HEK293 (cell line): ENCODE measurements at regions not wholly inside any gene's neighbourhood (a gene's known extent, or its start where the extent isn't known, plus 50 kb on each side); places are given as distances from the start of the nearest gene placed in this dataset.

Source experiments
- CTCF ChIA-PET: fragments of 350-600 bp; formaldehyde crosslinking; extraction: SDS; loops from one replicate; lab custom pipeline; 2021; ENCODE audit warnings: antibody characterized with exemption; lab: Yijun Ruan, JAX
- POLR2A ChIA-PET: fragments of 300-600 bp; formaldehyde crosslinking; extraction: SDS; loops from one replicate; lab custom pipeline; 2020; ENCODE audit warnings: antibody characterized with exemption, inconsistent platforms; lab: Yijun Ruan, JAX
- H3K27ac ChIP-seq: fragments of 200-500 bp; sonication (Bioruptor generic); 2 replicates; pipeline ENCODE4 v1.5.1; 2014; ENCODE audit warnings: low read depth, low read length, control low read depth, inconsistent platforms; ENCODE audit errors: extremely low read depth
- H3K36me3 ChIP-seq, 2 experiments: fragments of 200-500 bp in 1 of 2; sonication (Bioruptor generic) in 1 of 2; 1 replicate in 1 of 2; 2 replicates in 1 of 2; pipeline ENCODE4 v1.5.1; 2014 to 2017; ENCODE audit warnings: inconsistent platforms in 2 of 2, low read length in 2 of 2; ENCODE audit not compliant: control insufficient read depth in 2 of 2, insufficient read depth in 1 of 2
- H3K4me1 ChIP-seq: fragments of 200-500 bp; sonication (Bioruptor generic); 2 replicates; pipeline ENCODE4 v1.5.1; 2014; ENCODE audit warnings: mild to moderate bottlenecking, low read length, inconsistent platforms; ENCODE audit not compliant: control insufficient read depth, insufficient read depth
- H3K4me3 ChIP-seq: 2 replicates; pipeline ENCODE4 v1.5.1; 2011; ENCODE audit warnings: low read depth, mild to moderate bottlenecking, control low read depth, low read length, moderate library complexity
- H3K9me3 ChIP-seq: fragments of 200-500 bp; sonication (Bioruptor generic); 2 replicates; pipeline ENCODE4 v1.5.1; 2014; ENCODE audit warnings: low read depth, low read length, inconsistent platforms; ENCODE audit not compliant: control insufficient read depth, insufficient read depth
- GFI1B ChIP-seq: fragments of 450-650 bp; formaldehyde crosslinking; IDR thresholded peaks from 2 replicates; pipeline ENCODE4 v1.5.1; 2016; ENCODE audit warnings: missing biosample characterization, missing genetic modification characterization
- GLI4 ChIP-seq: fragments of 450-650 bp; formaldehyde crosslinking; IDR thresholded peaks from 2 replicates; pipeline ENCODE4 v1.5.1; 2016; ENCODE audit warnings: missing biosample characterization, missing genetic modification characterization
- IKZF3 ChIP-seq: fragments of 450-650 bp; IDR thresholded peaks from 2 replicates; pipeline ENCODE4 v1.5.0; 2018; ENCODE audit warnings: missing biosample characterization, mild to moderate bottlenecking, missing genetic modification characterization, moderate library complexity
- KLF9 ChIP-seq: fragments of 450-650 bp; formaldehyde crosslinking; IDR thresholded peaks from 2 replicates; pipeline ENCODE4 v1.5.1; 2016; ENCODE audit warnings: missing biosample characterization, missing genetic modification characterization, low read depth
- PRDM1 ChIP-seq: fragments of 450-650 bp; formaldehyde crosslinking; IDR thresholded peaks from 2 replicates; pipeline ENCODE4; 2016; ENCODE audit warnings: missing biosample characterization, missing genetic modification characterization
- RBAK ChIP-seq: fragments of 450-650 bp; formaldehyde crosslinking; IDR thresholded peaks from 2 replicates; pipeline ENCODE4 v1.5.1; 2016; ENCODE audit warnings: missing biosample characterization, missing genetic modification characterization
- SALL2 ChIP-seq: fragments of 450-650 bp; formaldehyde crosslinking; IDR thresholded peaks from 2 replicates; pipeline ENCODE4 v1.5.0; 2017; ENCODE audit warnings: missing biosample characterization, mild to moderate bottlenecking, missing genetic modification characterization, borderline replicate concordance
- TCF7L2 ChIP-seq: IDR thresholded peaks from 2 replicates; pipeline ENCODE4 v1.6.1; 2011; ENCODE audit warnings: low read depth, mild to moderate bottlenecking, inconsistent platforms, low read length, moderate library complexity, borderline replicate concordance
- ZFP69B ChIP-seq: fragments of 450-650 bp; formaldehyde crosslinking; IDR thresholded peaks from 2 replicates; pipeline ENCODE4 v1.5.1; 2016; ENCODE audit warnings: missing biosample characterization, missing genetic modification characterization
- ZNF132 ChIP-seq: fragments of 450-650 bp; formaldehyde crosslinking; IDR thresholded peaks from 2 replicates; pipeline ENCODE4 v1.5.1; 2017; ENCODE audit warnings: missing biosample characterization, missing genetic modification characterization, borderline replicate concordance
- ZNF548 ChIP-seq: fragments of 450-650 bp; formaldehyde crosslinking; IDR thresholded peaks from 2 replicates; pipeline ENCODE4 v1.5.1; 2016; ENCODE audit warnings: missing biosample characterization, missing genetic modification characterization
- ZNF600 ChIP-seq: fragments of 450-650 bp; formaldehyde crosslinking; IDR thresholded peaks from 2 replicates; pipeline ENCODE4 v1.5.1; 2016; ENCODE audit warnings: missing biosample characterization, missing genetic modification characterization
- ZNF626 ChIP-seq: fragments of 450-650 bp; sonication (Bioruptor Pico); formaldehyde crosslinking; IDR thresholded peaks from 2 replicates; pipeline ENCODE4 v1.5.1; 2018; ENCODE audit warnings: missing biosample characterization, missing genetic modification characterization, inconsistent platforms
- ZNF654 ChIP-seq: fragments of 450-650 bp; formaldehyde crosslinking; IDR thresholded peaks from 2 replicates; pipeline ENCODE4 v1.5.1; 2016; ENCODE audit warnings: low read depth, missing biosample characterization, missing genetic modification characterization
- ZNF701 ChIP-seq: fragments of 450-650 bp; formaldehyde crosslinking; IDR thresholded peaks from 2 replicates; pipeline ENCODE4 v1.5.1; 2016; ENCODE audit warnings: missing biosample characterization, missing genetic modification characterization
- ZNF768 ChIP-seq: fragments of 450-650 bp; formaldehyde crosslinking; IDR thresholded peaks from 2 replicates; pipeline ENCODE4 v1.5.1; 2018; ENCODE audit warnings: missing biosample characterization, mild to moderate bottlenecking, missing genetic modification characterization
- ZNF776 ChIP-seq: fragments of 450-650 bp; formaldehyde crosslinking; IDR thresholded peaks from 2 replicates; pipeline ENCODE4 v1.5.0; 2017; ENCODE audit warnings: missing biosample characterization, missing genetic modification characterization, borderline replicate concordance
- ZNF792 ChIP-seq: fragments of 450-650 bp; formaldehyde crosslinking; IDR thresholded peaks from 2 replicates; pipeline ENCODE4 v1.5.1; 2016; ENCODE audit warnings: missing biosample characterization, missing genetic modification characterization
- TF ChIP-seq, protein P1 (sequence below): fragments of 450-650 bp; formaldehyde crosslinking; IDR thresholded peaks from 2 replicates; pipeline ENCODE4 v1.5.1; 2016; ENCODE audit warnings: missing biosample characterization, missing genetic modification characterization
- TF ChIP-seq, protein P2 (sequence below): fragments of 450-650 bp; formaldehyde crosslinking; IDR thresholded peaks from 2 replicates; pipeline ENCODE4 v1.5.1; 2016; ENCODE audit warnings: missing biosample characterization, missing genetic modification characterization, low read depth
- TF ChIP-seq, protein P3 (sequence below): fragments of 450-650 bp; formaldehyde crosslinking; IDR thresholded peaks from 2 replicates; pipeline ENCODE4 v1.5.1; 2016; ENCODE audit warnings: missing biosample characterization, missing genetic modification characterization
- TF ChIP-seq, protein P4 (sequence below): sonication (generic); formaldehyde crosslinking; IDR thresholded peaks from 2 replicates; pipeline ENCODE4 v1.8.1; 2022; ENCODE audit warnings: mild to moderate bottlenecking, moderate library complexity, missing genetic modification reagents
- TF ChIP-seq, protein P5 (sequence below): fragments of 450-650 bp; formaldehyde crosslinking; IDR thresholded peaks from 2 replicates; pipeline ENCODE4 v1.5.1; 2017; ENCODE audit warnings: missing biosample characterization, mild to moderate bottlenecking, missing genetic modification characterization, moderate library complexity
- TF ChIP-seq, protein P6 (sequence below): fragments of 450-650 bp; formaldehyde crosslinking; IDR thresholded peaks from 2 replicates; pipeline ENCODE4 v1.5.1; 2016; ENCODE audit warnings: missing biosample characterization, missing genetic modification characterization

DNA sequence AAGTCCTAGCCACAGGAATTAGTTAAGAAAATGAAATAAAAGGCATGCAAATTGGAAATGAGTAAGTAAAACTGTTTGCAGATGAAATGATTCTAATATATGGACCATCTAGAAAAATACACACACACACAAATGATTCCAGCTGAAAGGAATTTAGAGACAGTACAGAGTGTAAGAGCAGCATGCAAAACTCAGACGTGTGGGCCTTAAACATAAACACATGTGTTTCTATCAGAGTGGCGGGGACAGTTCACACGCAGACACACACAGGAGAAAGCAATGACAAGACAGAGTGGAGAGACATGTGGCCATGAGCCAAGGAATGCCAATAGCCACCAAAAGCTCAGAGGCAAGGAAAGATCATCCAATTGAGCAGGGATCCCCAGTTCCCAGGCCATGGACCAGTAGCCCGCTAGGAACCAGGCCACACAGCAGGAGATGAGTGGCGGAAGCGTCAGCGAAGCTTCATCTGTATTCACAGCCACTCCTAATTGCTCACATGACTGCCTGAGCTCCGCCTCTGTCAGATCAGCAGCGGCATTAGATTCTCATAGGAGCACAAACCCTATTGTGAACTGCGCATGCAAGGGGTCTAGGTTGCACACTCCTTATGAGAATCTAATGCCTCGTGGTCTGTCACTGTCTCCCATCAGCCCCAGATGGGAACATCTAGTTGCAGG lies 155.4 kb downstream of the ARL4C start:
- no peak for TF ChIP-seq GLI4 (tag by site-specific recombination)
- no peak for TF ChIP-seq ZNF654 (tag by site-specific recombination)
- TF ChIP-seq ZNF792 (tag by site-specific recombination), result no peak
- TF ChIP-seq, protein P1, sequence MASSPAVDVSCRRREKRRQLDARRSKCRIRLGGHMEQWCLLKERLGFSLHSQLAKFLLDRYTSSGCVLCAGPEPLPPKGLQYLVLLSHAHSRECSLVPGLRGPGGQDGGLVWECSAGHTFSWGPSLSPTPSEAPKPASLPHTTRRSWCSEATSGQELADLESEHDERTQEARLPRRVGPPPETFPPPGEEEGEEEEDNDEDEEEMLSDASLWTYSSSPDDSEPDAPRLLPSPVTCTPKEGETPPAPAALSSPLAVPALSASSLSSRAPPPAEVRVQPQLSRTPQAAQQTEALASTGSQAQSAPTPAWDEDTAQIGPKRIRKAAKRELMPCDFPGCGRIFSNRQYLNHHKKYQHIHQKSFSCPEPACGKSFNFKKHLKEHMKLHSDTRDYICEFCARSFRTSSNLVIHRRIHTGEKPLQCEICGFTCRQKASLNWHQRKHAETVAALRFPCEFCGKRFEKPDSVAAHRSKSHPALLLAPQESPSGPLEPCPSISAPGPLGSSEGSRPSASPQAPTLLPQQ (tag by site-specific recombination), result no peak
- TF ChIP-seq ZNF600 (tag by site-specific recombination), result no peak
- TF ChIP-seq, protein P2, sequence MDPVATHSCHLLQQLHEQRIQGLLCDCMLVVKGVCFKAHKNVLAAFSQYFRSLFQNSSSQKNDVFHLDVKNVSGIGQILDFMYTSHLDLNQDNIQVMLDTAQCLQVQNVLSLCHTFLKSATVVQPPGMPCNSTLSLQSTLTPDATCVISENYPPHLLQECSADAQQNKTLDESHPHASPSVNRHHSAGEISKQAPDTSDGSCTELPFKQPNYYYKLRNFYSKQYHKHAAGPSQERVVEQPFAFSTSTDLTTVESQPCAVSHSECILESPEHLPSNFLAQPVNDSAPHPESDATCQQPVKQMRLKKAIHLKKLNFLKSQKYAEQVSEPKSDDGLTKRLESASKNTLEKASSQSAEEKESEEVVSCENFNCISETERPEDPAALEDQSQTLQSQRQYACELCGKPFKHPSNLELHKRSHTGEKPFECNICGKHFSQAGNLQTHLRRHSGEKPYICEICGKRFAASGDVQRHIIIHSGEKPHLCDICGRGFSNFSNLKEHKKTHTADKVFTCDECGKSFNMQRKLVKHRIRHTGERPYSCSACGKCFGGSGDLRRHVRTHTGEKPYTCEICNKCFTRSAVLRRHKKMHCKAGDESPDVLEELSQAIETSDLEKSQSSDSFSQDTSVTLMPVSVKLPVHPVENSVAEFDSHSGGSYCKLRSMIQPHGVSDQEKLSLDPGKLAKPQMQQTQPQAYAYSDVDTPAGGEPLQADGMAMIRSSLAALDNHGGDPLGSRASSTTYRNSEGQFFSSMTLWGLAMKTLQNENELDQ (tag by site-specific recombination), result no peak
- TF ChIP-seq, protein P3, sequence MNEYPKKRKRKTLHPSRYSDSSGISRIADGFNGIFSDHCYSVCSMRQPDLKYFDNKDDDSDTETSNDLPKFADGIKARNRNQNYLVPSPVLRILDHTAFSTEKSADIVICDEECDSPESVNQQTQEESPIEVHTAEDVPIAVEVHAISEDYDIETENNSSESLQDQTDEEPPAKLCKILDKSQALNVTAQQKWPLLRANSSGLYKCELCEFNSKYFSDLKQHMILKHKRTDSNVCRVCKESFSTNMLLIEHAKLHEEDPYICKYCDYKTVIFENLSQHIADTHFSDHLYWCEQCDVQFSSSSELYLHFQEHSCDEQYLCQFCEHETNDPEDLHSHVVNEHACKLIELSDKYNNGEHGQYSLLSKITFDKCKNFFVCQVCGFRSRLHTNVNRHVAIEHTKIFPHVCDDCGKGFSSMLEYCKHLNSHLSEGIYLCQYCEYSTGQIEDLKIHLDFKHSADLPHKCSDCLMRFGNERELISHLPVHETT (tag by site-specific recombination), result no peak
- TF ChIP-seq ZFP69B (tag by site-specific recombination), result no peak
- TF ChIP-seq PRDM1 (tag by site-specific recombination), result no peak
- TF ChIP-seq GFI1B (tag by site-specific recombination), result no peak
- no peak overlapping the region for H3K4me3 ChIP-seq
- H3K4me1 ChIP-seq, result no peaks in the 10 kb centered on the region
- POLR2A ChIA-PET, result no interaction called here
- H3K27ac ChIP-seq, result no peak overlapping the region
- no peaks in the 10 kb centered on the region for H3K9me3 ChIP-seq
- CTCF ChIA-PET, result interaction anchor here (0.6 kb wide), 1 partner anchor 32 kb away, joined by 3 read pairs; no protein-coding TSS in a partner anchor
- no peaks in the 10 kb centered on the region for H3K36me3 ChIP-seq

DNA sequence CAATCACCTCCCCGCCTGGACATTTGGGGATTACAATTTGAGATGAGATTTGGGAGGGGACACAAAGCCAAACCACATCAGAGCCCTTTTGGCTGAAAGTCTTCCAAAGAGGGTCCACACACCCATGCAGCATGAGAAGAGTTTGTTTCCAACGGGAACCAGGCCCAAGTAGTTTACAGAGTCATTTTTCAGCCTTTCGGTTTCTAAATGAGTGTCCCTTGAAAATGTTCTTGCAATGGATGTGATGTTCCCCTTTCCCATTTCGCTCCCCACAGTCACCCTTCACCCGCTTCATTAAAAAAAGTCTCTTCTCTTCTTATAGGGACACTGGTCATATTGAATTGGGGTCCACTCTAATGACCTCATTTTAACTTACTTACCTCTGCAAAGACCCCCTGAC lies 157.4 kb downstream of the ARL4C start:
- Histone ChIP-seq H3K9me3 (no peaks in the 10 kb centered on the region), H3K36me3 (no peaks in the 10 kb centered on the region), H3K27ac (no peak overlapping the region), H3K4me3 (no peak overlapping the region), H3K4me1 (no peaks in the 10 kb centered on the region)
- no peak for TF ChIP-seq SALL2 (tag by site-specific recombination)
- TF ChIP-seq IKZF3, result no peak
- TF ChIP-seq ZNF768 (tag by site-specific recombination), result no peak
- TF ChIP-seq GFI1B (tag by site-specific recombination), result no peak
- TF ChIP-seq, protein P4, sequence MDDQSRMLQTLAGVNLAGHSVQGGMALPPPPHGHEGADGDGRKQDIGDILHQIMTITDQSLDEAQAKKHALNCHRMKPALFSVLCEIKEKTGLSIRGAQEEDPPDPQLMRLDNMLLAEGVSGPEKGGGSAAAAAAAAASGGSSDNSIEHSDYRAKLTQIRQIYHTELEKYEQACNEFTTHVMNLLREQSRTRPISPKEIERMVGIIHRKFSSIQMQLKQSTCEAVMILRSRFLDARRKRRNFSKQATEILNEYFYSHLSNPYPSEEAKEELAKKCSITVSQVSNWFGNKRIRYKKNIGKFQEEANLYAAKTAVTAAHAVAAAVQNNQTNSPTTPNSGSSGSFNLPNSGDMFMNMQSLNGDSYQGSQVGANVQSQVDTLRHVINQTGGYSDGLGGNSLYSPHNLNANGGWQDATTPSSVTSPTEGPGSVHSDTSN, result no peak
- no peak for TF ChIP-seq ZNF548
- no peak for TF ChIP-seq ZNF776
- no peak for TF ChIP-seq ZNF132 (tag by site-specific recombination)
- TF ChIP-seq KLF9 (tag by site-specific recombination), result no peak
- TF ChIP-seq, protein P5, sequence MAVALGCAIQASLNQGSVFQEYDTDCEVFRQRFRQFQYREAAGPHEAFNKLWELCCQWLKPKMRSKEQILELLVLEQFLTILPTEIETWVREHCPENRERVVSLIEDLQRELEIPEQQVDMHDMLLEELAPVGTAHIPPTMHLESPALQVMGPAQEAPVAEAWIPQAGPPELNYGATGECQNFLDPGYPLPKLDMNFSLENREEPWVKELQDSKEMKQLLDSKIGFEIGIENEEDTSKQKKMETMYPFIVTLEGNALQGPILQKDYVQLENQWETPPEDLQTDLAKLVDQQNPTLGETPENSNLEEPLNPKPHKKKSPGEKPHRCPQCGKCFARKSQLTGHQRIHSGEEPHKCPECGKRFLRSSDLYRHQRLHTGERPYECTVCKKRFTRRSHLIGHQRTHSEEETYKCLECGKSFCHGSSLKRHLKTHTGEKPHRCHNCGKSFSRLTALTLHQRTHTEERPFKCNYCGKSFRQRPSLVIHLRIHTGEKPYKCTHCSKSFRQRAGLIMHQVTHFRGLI (tag by site-specific recombination), result no peak
- no peak for TF ChIP-seq TCF7L2
- no peak for TF ChIP-seq ZNF701 (tag by site-specific recombination)
- TF ChIP-seq RBAK (tag by site-specific recombination), result no peak
- TF ChIP-seq, protein P6, sequence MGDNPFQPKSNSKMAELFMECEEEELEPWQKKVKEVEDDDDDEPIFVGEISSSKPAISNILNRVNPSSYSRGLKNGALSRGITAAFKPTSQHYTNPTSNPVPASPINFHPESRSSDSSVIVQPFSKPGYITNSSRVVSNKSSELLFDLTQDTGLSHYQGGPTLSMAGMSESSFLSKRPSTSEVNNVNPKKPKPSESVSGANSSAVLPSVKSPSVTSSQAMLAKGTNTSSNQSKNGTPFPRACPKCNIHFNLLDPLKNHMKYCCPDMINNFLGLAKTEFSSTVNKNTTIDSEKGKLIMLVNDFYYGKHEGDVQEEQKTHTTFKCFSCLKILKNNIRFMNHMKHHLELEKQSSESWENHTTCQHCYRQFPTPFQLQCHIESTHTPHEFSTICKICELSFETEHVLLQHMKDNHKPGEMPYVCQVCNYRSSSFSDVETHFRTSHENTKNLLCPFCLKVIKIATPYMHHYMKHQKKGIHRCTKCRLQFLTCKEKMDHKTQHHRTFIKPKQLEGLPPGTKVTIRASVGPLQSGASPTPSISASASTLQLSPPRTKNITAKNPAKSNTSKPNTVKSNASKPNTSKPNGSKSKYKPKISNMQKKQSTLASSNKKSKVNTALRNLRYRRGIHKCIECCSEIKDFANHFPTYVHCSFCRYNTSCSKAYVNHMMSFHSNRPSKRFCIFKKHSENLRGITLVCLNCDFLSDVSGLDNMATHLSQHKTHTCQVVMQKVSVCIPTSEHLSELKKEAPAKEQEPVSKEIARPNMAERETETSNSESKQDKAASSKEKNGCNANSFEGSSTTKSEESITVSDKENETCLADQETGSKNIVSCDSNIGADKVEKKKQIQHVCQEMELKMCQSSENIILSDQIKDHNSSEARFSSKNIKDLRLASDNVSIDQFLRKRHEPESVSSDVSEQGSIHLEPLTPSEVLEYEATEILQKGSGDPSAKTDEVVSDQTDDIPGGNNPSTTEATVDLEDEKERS (tag by site-specific recombination), result no peak
- TF ChIP-seq ZNF626 (tag by site-specific recombination), result no peak
- CTCF ChIA-PET, result no interaction called here
- POLR2A ChIA-PET, result no interaction called here
